ENCODE measurements at regions not wholly inside any gene's neighbourhood (a gene's known extent, or its start where the extent isn't known, plus 50 kb on each side); places are given as distances from the start of the nearest gene placed in this dataset.

DNA sequence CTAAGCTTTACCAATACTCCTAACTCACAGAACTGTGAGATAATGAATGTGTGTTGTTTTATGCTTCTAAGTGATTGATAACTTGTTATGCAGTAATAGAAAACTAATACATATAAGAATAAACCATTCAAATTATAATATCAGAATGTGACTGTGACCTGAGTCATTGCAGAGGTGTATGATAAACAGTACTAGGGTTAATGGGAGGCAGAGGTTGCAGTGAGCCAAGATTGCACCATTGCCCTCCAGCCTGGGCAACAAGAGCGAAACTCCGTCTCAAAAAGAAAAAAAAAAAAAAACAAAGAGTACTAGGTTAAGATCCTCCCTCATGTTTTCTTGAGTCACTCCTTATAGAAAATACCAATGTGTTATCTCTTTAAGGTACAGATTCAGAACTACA lies 950.3 kb downstream of the SORCS1 start:
- Histone ChIP-seq H3K4me1 (no peaks in the 10 kb centered on the region), H3K9me3 (no peaks in the 10 kb centered on the region), H3K36me3 (no peaks in the 10 kb centered on the region), H3K4me3 (no peak overlapping the region), H3K27me3 (no peaks in the 10 kb centered on the region), H3K27ac (replicated peaks in 1 of 4) (no peak overlapping the region)
- TF ChIP-seq, protein P1, sequence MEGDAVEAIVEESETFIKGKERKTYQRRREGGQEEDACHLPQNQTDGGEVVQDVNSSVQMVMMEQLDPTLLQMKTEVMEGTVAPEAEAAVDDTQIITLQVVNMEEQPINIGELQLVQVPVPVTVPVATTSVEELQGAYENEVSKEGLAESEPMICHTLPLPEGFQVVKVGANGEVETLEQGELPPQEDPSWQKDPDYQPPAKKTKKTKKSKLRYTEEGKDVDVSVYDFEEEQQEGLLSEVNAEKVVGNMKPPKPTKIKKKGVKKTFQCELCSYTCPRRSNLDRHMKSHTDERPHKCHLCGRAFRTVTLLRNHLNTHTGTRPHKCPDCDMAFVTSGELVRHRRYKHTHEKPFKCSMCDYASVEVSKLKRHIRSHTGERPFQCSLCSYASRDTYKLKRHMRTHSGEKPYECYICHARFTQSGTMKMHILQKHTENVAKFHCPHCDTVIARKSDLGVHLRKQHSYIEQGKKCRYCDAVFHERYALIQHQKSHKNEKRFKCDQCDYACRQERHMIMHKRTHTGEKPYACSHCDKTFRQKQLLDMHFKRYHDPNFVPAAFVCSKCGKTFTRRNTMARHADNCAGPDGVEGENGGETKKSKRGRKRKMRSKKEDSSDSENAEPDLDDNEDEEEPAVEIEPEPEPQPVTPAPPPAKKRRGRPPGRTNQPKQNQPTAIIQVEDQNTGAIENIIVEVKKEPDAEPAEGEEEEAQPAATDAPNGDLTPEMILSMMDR (IDR thresholded peaks at IDR 0.05), result no peak
- no peak for TF ChIP-seq POLR2A (IDR thresholded peaks at IDR 0.05; ENCODE audit: low read depth)
- no peak for TF ChIP-seq POLR2AphosphoS5 (IDR thresholded peaks at IDR 0.05)
- no peak for TF ChIP-seq EP300 (IDR thresholded peaks at IDR 0.05)
- WGBS, result 94% methylated on average over 2 of the region's 2 CpGs
- DNase-seq (ENCODE audit: extremely low spot score), result no peak
- intact Hi-C loops (cut with DNase I), result no loop called here

DNA sequence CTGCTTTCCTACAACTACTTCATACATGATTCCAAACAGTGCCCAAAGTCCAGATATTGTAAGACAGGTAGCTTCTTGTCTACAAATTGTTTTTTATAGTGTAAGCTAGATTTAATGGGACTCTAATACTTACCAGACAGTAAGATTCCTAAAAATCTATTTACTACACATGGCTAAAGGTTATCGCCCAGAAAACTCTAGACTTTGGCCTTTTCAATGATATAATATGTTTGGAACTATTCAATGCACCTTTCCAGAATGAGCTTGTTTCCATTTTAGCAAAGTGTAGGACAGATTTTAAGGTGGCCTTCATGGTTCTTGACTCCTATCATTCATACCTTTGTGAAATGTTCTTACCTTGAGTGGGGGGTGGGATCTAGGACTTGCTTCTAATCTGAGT lies 951.0 kb downstream of the SORCS1 start:
- intact Hi-C loops (cut with DNase I), result no loop called here
- H3K27me3 ChIP-seq, result no peaks in the 10 kb centered on the region
- DNase-seq (ENCODE audit: extremely low spot score), result no peak
- H3K27ac ChIP-seq (replicated peaks in 1 of 4), result no peak overlapping the region
- WGBS, result 90% methylated on average over 1 of the region's 1 CpG
- no peak overlapping the region for H3K4me3 ChIP-seq
- no peaks in the 10 kb centered on the region for H3K4me1 ChIP-seq
- H3K36me3 ChIP-seq, result no peaks in the 10 kb centered on the region
- H3K9me3 ChIP-seq, result no peaks in the 10 kb centered on the region
- no peak for TF ChIP-seq POLR2A (IDR thresholded peaks at IDR 0.05; ENCODE audit: low read depth)
- TF ChIP-seq, protein P1 (IDR thresholded peaks at IDR 0.05), result no peak
- TF ChIP-seq EP300 (IDR thresholded peaks at IDR 0.05), result no peak
- TF ChIP-seq POLR2AphosphoS5 (IDR thresholded peaks at IDR 0.05), result no peak

DNA sequence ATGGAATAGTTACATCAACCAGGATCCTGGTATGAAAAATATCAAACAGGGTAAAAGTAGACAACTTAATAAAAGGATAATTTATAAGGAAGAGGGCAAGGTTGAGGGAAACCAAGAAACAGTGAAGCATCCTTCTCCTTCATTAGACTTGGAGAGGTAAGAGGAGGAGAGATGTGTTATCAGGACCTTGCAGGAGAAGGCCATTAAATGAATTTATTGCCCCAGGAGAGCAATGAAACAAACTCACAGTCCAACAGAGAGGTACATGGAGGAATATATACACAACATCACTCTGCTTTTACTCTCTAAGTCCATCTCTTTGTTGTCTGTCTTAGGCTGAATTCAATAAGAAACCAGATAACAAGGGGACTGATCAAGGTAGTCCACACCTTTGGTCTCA lies 966.2 kb downstream of the SORCS1 start:
- Histone ChIP-seq H3K36me3 (no peaks in the 10 kb centered on the region), H3K4me1 (no peaks in the 10 kb centered on the region), H3K9me3 (no peaks in the 10 kb centered on the region), H3K4me3 (no peak overlapping the region), H3K27me3 (no peaks in the 10 kb centered on the region), H3K27ac (replicated peaks in 1 of 4) (no peak overlapping the region)
- intact Hi-C loops (cut with DNase I), result no loop called here
- DNase-seq (ENCODE audit: extremely low spot score), result no peak
- TF ChIP-seq POLR2A (IDR thresholded peaks at IDR 0.05; ENCODE audit: low read depth) (no peak), POLR2AphosphoS5 (IDR thresholded peaks at IDR 0.05) (no peak), EP300 (IDR thresholded peaks at IDR 0.05) (no peak)
- TF ChIP-seq, protein P1 (IDR thresholded peaks at IDR 0.05), result no peak

DNA sequence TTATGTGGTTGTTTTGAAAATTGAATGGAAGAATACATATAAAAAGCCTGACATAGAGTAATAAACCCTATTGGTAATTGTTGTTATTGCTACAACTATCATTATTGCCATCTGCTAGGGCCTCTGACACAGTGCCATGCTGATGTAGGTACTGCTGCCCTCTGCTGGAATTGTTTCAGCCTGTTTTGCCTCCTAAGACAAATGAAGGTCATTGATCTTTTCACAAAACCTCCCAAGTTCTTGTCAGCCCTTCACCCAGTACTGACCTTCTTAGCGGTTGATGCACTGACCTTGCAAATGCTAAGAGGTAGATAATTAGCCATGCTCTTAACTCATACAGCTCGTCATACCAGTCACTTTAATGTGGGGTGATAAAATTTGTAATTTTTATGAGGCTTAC lies 975.2 kb downstream of the SORCS1 start:
- 74% methylated on average over 2 of the region's 2 CpGs for whole genome bisulfite sequencing
- Histone ChIP-seq H3K4me3 (no peak overlapping the region), H3K9me3 (no peaks in the 10 kb centered on the region), H3K36me3 (no peaks in the 10 kb centered on the region), H3K27me3 (no peaks in the 10 kb centered on the region), H3K27ac (replicated peaks in 1 of 4) (no peak overlapping the region), H3K4me1 (no peaks in the 10 kb centered on the region)
- no peak for DNase-seq (ENCODE audit: extremely low spot score)
- intact Hi-C loops (cut with DNase I), result no loop called here
- no peak for TF ChIP-seq POLR2AphosphoS5 (IDR thresholded peaks at IDR 0.05)
- TF ChIP-seq POLR2A (IDR thresholded peaks at IDR 0.05; ENCODE audit: low read depth), result no peak
- TF ChIP-seq, protein P1 (IDR thresholded peaks at IDR 0.05), result peak in 2 of 3 experiments; percentile 31 to 33
- TF ChIP-seq EP300 (IDR thresholded peaks at IDR 0.05), result no peak

DNA sequence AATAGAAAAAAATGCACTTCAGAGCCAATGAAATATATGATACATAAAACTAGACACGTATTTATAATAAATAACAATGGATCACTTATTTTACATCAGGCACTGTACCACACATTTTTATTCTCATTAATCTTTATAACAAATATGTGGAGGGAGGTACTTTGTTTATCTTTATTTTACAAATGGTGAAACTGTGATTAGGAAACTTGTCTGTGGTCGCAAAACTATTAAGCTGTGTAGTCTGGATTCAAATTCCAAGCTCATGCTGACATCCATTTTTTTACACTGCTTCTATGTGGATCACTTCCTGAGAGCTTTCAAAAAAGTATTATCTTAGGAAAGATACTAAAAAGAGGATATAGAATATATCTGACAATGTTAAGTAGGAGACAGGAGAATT lies 978.6 kb downstream of the SORCS1 start:
- TF ChIP-seq POLR2A (IDR thresholded peaks at IDR 0.05; ENCODE audit: low read depth) (no peak), POLR2AphosphoS5 (IDR thresholded peaks at IDR 0.05) (no peak), EP300 (IDR thresholded peaks at IDR 0.05) (no peak)
- TF ChIP-seq, protein P1 (IDR thresholded peaks at IDR 0.05), result no peak
- intact Hi-C loops (cut with DNase I), result no loop called here
- no peaks in the 10 kb centered on the region for H3K36me3 ChIP-seq
- 66% methylated on average over 2 of the region's 2 CpGs for WGBS
- no peak overlapping the region for H3K4me3 ChIP-seq
- DNase-seq (ENCODE audit: extremely low spot score), result no peak
- H3K27ac ChIP-seq (replicated peaks in 1 of 4), result no peak overlapping the region
- no peaks in the 10 kb centered on the region for H3K27me3 ChIP-seq
- no peaks in the 10 kb centered on the region for H3K9me3 ChIP-seq
- peaks cover 0 to 5% (median 0%) of the 10 kb centered on the region in 4 donors for H3K4me1 ChIP-seq

Data from esophagus muscularis mucosa (tissue), 4 donors.